NCI-H345 treated with DMSO at 0.1 percent for 48 hours (cell line): ENCODE measurements at regions not wholly inside any gene's neighbourhood (a gene's known extent, or its start where the extent isn't known, plus 50 kb on each side); places are given as distances from the start of the nearest gene placed in this dataset.

Experiments
- DNase-seq: peaks from one replicate; lab custom pipeline; 2025; ENCODE audit not compliant: unreplicated experiment; lab: John Stamatoyannopoulos, UW

GRCh38 chr14:84181072-84181471, 1348.9 kb upstream of the FLRT2 start:
- no peak for DNase-seq

DNA sequence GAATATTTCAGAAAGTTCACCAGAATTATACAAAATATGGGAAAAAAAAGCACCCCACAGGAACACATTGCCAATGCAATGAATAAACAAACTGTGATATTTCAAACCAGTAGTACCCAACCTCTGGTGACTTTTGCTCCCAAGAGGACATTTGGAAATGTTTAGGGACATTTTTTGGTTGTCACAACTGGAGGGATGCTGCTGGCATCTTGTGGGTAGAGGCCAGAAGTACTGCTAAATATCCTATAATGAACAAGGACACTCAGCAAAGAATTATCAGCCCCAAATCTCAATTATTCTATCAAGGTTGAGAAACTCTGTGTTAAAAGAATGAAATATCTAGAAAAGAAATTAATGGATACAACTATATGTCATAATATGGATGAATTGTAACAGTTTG, 1334.4 kb upstream of the FLRT2 start:
- DNase-seq = no peak

GRCh38 chr14:84197704-84198103, 1332.2 kb upstream of the FLRT2 start:
- DNase-seq = no peak

GRCh38 chr14:84202486-84202885, 1327.5 kb upstream of the FLRT2 start:
- DNase-seq = no peak

GRCh38 chr14:84203896-84204295, 1326.0 kb upstream of the FLRT2 start:
- no peak for DNase-seq

DNA sequence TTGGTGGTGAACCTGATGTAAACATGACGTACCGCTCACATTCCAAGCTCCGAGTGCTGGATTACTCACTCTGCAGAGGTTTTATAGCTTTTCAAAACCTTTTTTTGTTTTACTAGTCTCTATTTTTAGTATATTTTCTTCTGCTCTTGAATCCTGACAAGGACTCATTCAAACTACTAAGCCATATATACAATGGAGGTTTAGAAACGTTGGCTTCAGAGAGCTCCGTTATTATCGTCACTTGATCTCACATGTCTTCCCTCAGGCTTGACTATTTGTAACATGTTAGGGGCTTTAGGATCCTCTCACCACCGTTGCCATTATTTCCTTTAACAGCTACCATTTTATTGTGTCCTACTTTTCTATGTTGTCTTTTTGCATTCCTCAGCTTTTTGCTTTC, 1321.5 kb upstream of the FLRT2 start:
- DNase-seq = no peak

GRCh38 chr14:84209031-84209430, 1320.9 kb upstream of the FLRT2 start:
- DNase-seq = no peak

- no peak for DNase-seq
These were observed 1312.9 kb upstream of the FLRT2 start for GRCh38 chr14:84217066-84217465.

- no peak for DNase-seq
These were observed 1304.7 kb upstream of the FLRT2 start for GRCh38 chr14:84225268-84225667.

DNA sequence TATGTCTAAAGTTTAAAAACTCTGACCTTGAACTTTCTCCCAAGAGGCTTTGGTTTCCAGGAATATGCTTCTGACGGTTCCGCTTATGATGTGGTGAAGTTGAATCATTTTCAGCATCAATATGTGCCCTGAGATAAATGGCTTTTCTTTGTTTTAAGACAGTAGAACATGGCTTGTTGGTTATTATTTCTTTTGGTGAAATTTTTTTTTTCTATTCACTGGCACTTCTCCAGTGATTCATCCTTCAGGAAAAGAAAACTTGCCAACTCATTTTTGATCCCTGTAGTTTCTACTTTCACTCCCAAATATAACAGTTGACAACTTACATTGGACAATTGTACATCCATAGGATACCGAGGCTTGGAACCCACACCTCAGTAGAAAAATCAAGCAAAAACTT, 1301.2 kb upstream of the FLRT2 start:
- no peak for DNase-seq

- no peak for DNase-seq
These were observed 1295.7 kb upstream of the FLRT2 start for GRCh38 chr14:84234281-84234680.

- no peak for DNase-seq
These were observed 1293.7 kb upstream of the FLRT2 start for GRCh38 chr14:84236290-84236689.

- no peak for DNase-seq
These were observed 1292.1 kb upstream of the FLRT2 start for GRCh38 chr14:84237881-84238280.

DNA sequence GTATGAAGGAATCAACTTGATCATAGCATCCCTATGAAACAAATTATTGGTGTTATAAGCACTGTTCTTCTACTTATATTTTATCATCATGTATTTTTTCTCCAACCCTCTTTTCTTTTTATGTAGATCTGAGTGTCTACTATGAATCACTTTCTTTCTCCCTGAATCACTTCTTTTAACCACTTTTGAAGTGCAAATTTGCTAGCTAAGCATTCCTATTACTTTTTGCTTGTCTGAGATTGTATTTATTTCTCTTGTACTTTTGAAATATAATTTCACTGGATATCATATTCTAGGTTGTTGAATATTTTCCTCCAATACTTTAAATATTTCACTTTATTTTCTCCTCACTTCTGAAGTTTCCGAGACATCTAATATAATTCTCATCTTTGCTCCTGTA, 1282.3 kb upstream of the FLRT2 start:
- DNase-seq = no peak

DNA sequence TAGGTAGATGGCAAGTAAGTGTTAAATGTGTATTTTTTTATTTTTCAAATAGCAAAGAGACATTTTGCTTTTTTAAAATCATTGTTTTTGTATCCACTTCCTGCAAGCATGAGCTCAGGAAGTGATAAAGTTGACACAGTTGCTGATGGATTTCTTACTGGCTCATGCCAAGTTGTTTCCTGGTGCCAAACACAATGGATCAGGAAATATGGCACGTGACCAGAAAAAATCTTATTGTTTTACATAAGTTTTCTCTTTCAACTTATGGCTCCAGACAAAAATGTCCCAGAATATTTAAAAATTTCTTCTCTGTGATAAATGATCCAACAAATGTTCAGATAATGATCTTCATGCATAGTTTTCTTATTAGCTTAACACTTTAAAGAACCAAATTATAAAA, 1279.1 kb upstream of the FLRT2 start:
- DNase-seq = no peak

GRCh38 chr14:84251411-84252115, 1278.4 kb upstream of the FLRT2 start:
- DNase-seq = no peak

DNA sequence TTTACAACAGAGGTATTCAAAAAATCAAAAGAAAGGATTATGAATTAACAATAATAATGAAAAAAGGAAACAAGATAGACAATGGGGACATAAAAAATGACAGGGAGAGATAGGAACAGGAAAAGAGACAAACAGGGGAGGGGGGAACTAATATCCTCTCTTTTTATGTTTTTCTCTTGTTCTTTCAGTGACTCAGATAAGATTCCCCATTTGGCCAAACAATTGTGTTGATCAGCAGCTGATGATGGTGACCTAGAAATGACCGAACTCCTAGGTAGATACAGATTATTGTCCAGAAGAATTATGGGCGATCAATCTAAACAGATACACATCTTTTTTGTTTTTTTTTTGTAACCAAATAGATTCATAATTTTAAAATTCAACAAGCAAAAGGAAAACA, 1277.2 kb upstream of the FLRT2 start:
- DNase-seq = no peak

GRCh38 chr14:84253326-84253725, 1276.6 kb upstream of the FLRT2 start:
- DNase-seq = no peak

DNA sequence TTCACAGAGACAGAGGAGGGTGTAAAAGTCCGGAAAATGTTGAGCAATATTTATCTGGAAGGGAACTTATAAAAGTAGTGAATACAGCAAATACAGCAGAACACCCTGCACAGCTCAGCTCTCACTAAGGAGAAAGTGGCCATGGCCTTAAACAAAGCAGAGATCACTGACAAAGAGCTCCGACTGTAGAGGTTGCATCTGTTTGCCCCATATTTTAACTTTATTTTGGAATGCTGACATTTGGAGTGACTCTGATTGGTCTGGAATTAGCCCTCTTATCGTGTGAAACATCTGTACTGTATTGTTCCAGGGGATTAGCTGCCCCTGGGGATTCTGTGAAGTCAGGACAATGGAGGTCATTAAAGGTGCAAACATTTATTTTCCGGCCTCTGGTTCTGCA, 1275.7 kb upstream of the FLRT2 start:
- no peak for DNase-seq

- no peak for DNase-seq
These were observed 1267.0 kb upstream of the FLRT2 start for GRCh38 chr14:84262932-84263331.

GRCh38 chr14:84272290-84272721, 1257.6 kb upstream of the FLRT2 start:
- no peak for DNase-seq

DNA sequence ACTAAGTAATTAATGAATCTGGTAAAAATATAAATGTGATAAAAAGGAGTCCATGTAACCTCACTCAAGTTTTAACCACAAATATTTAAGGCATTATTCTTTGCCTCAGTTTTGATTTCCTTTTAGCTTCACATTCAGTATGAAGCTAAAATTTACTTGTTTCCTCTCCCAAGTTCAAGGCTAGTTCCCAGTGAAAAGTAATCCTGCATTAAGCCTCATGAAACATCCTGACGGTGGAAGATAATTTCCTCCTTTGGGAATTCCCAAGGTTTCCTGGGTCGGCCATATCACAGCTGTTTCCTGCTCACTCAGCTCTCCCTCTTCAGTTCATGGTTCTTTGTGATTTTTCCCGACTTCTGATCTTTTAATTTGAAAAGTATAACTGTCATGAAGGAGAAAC, 1256.8 kb upstream of the FLRT2 start:
- DNase-seq = no peak

- no peak for DNase-seq
These were observed 1247.3 kb upstream of the FLRT2 start for GRCh38 chr14:84282618-84283017.
